Activated CD4-positive, alpha-beta T cell treated with anti-CD3 and anti-CD28 coated beads, Interleukin-2, amount 10 ng/mL, durations not matched to agents 7 days and 5 days (primary cell): ENCODE measurements at regions not wholly inside any gene's neighbourhood (a gene's known extent, or its start where the extent isn't known, plus 50 kb on each side); places are given as distances from the start of the nearest gene placed in this dataset.
"Not testable (repeated sequence)": the region's sequence is repeated elsewhere in the genome, so short reads cannot be mapped to it uniquely, and the experiment has no call there.

Experiments used
- CTCF ChIA-PET: fragments of 350-600 bp; sonication (Branson Sonifier 250); formaldehyde crosslinking; loops from one replicate; lab custom pipeline; 2021; ENCODE audit warnings: antibody characterized with exemption; lab: Charles Lee
- POLR2A ChIA-PET: fragments of 350-600 bp; sonication (Branson Sonifier 250); formaldehyde crosslinking; loops from one replicate; lab custom pipeline; 2021; ENCODE audit warnings: antibody characterized with exemption; lab: Charles Lee
- DNase-seq: peaks from one replicate; pipeline ENCODE4 v3.0.0-alpha.2; 2020
- H3K27ac Mint-ChIP-seq: one replicate; pipeline ENCODE4 v1.8.0; 2021; ENCODE audit warnings: mild to moderate bottlenecking, moderate library complexity, mixed read lengths
- H3K27me3 Mint-ChIP-seq: one replicate; pipeline ENCODE4 v1.8.0; 2021; ENCODE audit warnings: mixed read lengths
- H3K36me3 Mint-ChIP-seq: one replicate; pipeline ENCODE4 v1.8.0; 2021; ENCODE audit warnings: low read depth, mixed read lengths
- H3K4me1 Mint-ChIP-seq: one replicate; pipeline ENCODE4 v1.8.0; 2021; ENCODE audit warnings: mixed read lengths
- H3K4me3 Mint-ChIP-seq: one replicate; pipeline ENCODE4 v1.8.0; 2021; ENCODE audit warnings: mild to moderate bottlenecking, moderate library complexity, mixed read lengths
- H3K9me3 Mint-ChIP-seq: one replicate; pipeline ENCODE4 v1.8.0; 2021; ENCODE audit warnings: mixed read lengths

DNA sequence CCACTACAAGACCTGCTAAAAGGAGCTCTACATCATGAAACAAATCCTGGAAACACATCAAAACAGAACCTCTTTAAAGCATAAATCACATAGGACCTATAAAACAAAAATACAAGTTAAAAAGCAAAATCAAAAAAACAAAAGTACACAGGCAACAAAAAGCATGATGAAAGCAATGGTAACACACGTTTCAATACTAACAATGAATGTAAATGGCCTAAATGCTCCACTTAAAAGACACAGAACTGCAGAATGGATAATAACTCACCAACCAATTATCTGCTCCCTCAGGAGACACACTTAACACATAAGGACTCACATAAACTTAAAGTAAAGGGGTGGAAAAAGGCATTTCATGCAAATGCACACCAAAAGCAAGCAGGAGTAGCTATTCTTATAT is 66.1 kb upstream of the SSTR4 start:
- H3K27ac Mint-ChIP-seq, CTCF ChIA-PET, H3K36me3 Mint-ChIP-seq, H3K9me3 Mint-ChIP-seq, DNase-seq, H3K4me3 Mint-ChIP-seq, H3K27me3 Mint-ChIP-seq, POLR2A ChIA-PET, H3K4me1 Mint-ChIP-seq: not testable (repeated sequence)

DNA sequence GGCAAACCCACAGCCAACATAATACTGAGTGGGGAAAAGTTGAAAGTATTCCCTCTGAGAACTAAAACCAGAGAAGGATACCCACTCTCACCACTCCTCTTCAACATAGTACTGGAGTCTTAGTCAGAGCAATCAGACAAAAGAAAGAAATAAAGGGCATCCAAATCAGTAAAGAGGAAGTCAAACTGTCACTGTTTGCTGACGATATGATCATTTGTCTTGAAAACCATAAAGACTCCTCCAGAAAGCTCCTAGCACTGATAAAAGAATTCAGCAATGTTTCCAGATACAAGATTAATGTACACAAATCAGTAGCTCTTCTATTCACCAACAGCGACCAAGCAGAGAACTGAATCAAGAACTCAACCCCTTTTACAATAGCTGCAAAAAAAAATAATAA is 64.0 kb upstream of the SSTR4 start:
- H3K27ac Mint-ChIP-seq, H3K4me3 Mint-ChIP-seq, H3K4me1 Mint-ChIP-seq, POLR2A ChIA-PET, H3K9me3 Mint-ChIP-seq, DNase-seq, H3K36me3 Mint-ChIP-seq, H3K27me3 Mint-ChIP-seq, CTCF ChIA-PET: not testable (repeated sequence)

DNA sequence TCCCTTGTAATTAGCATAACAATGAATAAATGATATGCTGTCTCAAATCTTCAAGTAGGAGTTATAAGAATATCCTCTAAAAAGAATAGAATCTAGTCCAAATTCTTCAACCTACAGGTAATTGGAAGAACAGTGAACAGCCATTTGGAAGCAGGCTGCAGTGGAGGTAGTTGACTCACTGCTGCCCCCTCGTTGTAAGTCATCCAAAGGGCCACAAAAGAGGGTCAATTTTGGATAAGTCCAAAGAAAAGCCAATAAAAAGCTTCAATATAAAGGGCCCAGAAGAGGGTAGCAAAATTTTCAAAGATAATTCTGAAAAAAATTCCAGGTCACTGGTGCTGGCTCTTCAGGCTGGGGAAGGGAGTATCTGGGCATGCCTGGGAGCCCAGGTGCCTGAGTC is 60.8 kb upstream of the SSTR4 start:
- no peak for DNase-seq
- Mint-ChIP-seq H3K27ac (no peak overlapping the region), H3K4me1 (no peaks in the 10 kb centered on the region), H3K27me3 (peaks cover 8% of the 10 kb centered on the region), H3K4me3 (no peak overlapping the region), H3K9me3 (no peaks in the 10 kb centered on the region), H3K36me3 (no peaks in the 10 kb centered on the region)
- POLR2A ChIA-PET: interaction anchor here (0.6 kb wide), 1 partner anchor 403 kb away, joined by 4 read pairs; no protein-coding TSS in a partner anchor
- CTCF ChIA-PET: no interaction called here

GRCh38 chr20:22977047-22977785 is 57.9 kb upstream of the SSTR4 start:
- no peak for DNase-seq
- Mint-ChIP-seq H3K4me1 (no peaks in the 10 kb centered on the region), H3K27ac (no peak overlapping the region), H3K36me3 (no peaks in the 10 kb centered on the region), H3K9me3 (peaks cover under 1% of the 10 kb centered on the region), H3K4me3 (no peak overlapping the region), H3K27me3 (no peaks in the 10 kb centered on the region)
- POLR2A ChIA-PET: no interaction called here
- CTCF ChIA-PET: no interaction called here

DNA sequence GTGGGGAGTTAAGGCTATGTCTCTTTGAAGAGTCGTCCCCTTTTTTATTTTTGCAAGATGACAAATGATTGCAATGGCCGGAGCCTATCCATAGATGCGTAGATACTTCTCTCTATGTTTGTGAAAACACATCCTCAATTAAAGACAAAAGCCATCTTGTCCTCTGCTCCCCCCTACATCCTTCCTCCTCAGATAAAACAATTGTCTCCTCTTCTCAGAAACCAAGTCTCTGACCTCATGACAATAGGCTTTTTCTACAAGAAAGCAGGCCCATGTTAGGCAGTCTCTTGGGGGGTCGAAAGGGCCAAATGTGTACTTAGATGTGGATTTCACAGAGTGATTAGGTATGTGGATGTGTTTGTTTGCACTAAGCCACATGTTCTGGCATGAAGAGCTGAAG is 51.1 kb upstream of the SSTR4 start:
- peaks cover 3% of the 10 kb centered on the region for H3K27me3 Mint-ChIP-seq
- no peaks in the 10 kb centered on the region for H3K4me1 Mint-ChIP-seq
- no peak for DNase-seq
- H3K36me3 Mint-ChIP-seq: no peaks in the 10 kb centered on the region
- H3K4me3 Mint-ChIP-seq: no peak overlapping the region
- no peak overlapping the region for H3K27ac Mint-ChIP-seq
- POLR2A ChIA-PET: no interaction called here
- CTCF ChIA-PET: no interaction called here
- peaks cover 5% of the 10 kb centered on the region for H3K9me3 Mint-ChIP-seq

GRCh38 chr20:22984606-22985005 is 50.5 kb upstream of the SSTR4 start:
- Mint-ChIP-seq H3K4me3 (no peak overlapping the region), H3K9me3 (peaks cover 5% of the 10 kb centered on the region), H3K4me1 (no peaks in the 10 kb centered on the region), H3K27me3 (peaks cover 3% of the 10 kb centered on the region), H3K27ac (no peak overlapping the region), H3K36me3 (no peaks in the 10 kb centered on the region)
- ChIA-PET POLR2A (no interaction called here), CTCF (no interaction called here)
- no peak for DNase-seq

DNA sequence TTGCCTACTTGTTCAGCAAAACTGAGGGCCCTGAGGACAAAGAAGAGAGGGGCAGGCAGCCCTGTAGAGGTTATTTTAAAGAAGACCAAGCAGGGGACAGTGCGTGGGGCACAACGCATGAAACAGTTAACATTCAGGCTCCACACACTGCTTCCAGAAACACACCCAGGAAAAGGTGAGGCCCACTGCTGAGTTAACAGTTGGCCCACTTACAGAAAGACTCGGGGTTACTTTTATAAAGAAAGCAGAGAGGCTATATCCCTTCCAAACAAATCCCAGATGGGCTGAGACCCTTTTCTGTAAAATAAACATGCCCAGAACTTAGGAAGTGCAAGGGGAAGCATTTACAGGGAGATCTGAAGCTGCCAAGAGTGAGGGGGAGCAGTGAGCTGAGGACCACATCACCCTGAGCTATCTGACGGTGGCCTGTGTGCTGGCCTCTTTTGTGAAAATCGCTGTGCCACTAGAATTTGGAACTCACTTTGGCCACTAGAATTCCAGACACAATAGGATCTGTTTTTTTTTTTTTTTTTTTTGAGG is 49.8 kb upstream of the SSTR4 start:
- H3K4me3 Mint-ChIP-seq: no peak overlapping the region
- ChIA-PET POLR2A (no interaction called here), CTCF (no interaction called here)
- H3K27ac Mint-ChIP-seq: no peak overlapping the region
- H3K4me1 Mint-ChIP-seq: no peaks in the 10 kb centered on the region
- no peaks in the 10 kb centered on the region for H3K36me3 Mint-ChIP-seq
- H3K9me3 Mint-ChIP-seq: peaks cover 5% of the 10 kb centered on the region
- DNase-seq: no peak
- H3K27me3 Mint-ChIP-seq: peaks cover 3% of the 10 kb centered on the region
